GM23338 (cell line): ENCODE measurements at regions not wholly inside any gene's neighbourhood (a gene's known extent, or its start where the extent isn't known, plus 50 kb on each side); places are given as distances from the start of the nearest gene placed in this dataset.

Experiments
- ATAC-seq: fragments of 200-7000 bp; cut with Tn5 transposase; 3 replicates; pipeline ENCODE4 v1.9.1; 2020
- DNase-seq: peaks from one replicate; pipeline ENCODE4 v3.0.0-alpha.2; 2015; ENCODE audit warnings: low spot score
- H2AFZ ChIP-seq: fragments of 200-600 bp; sonication (generic); 2 replicates; pipeline ENCODE4 v1.8.0; 2016; ENCODE audit warnings: antibody characterized with exemption, mild to moderate bottlenecking, moderate library complexity
- H3F3A ChIP-seq: fragments of 200-600 bp; sonication (generic); replicated peaks from 2 replicates; pipeline ENCODE4 v1.8.0; 2017; ENCODE audit warnings: antibody characterized with exemption, mixed run types, low read depth
- H3K27ac ChIP-seq: fragments of 200-600 bp; sonication (generic); 2 replicates; pipeline ENCODE4 v1.6.1; 2016; ENCODE audit warnings: low read depth
- H3K27me3 ChIP-seq: fragments of 200-600 bp; sonication (generic); 2 replicates; pipeline ENCODE4 v1.8.0; 2016; ENCODE audit warnings: mild to moderate bottlenecking, mixed run types, moderate library complexity; ENCODE audit not compliant: insufficient read depth
- H3K36me3 ChIP-seq: fragments of 200-600 bp; sonication (generic); 2 replicates; pipeline ENCODE4 v1.8.0; 2016; ENCODE audit warnings: mild to moderate bottlenecking; ENCODE audit not compliant: insufficient read depth
- H3K4me1 ChIP-seq: fragments of 200-600 bp; sonication (generic); 2 replicates; pipeline ENCODE4 v1.8.0; 2016; ENCODE audit warnings: mild to moderate bottlenecking, moderate library complexity; ENCODE audit not compliant: insufficient read depth
- H3K4me2 ChIP-seq: fragments of 200-600 bp; sonication (generic); 2 replicates; pipeline ENCODE4 v1.7.1; 2017; ENCODE audit warnings: mixed run types
- H3K4me3 ChIP-seq: fragments of 200-600 bp; sonication (generic); 2 replicates; pipeline ENCODE4 v1.6.1; 2016; ENCODE audit warnings: mixed run types
- H3K79me2 ChIP-seq: fragments of 200-600 bp; sonication (generic); replicated peaks from 2 replicates; pipeline ENCODE4 v1.8.0; 2017; ENCODE audit warnings: mild to moderate bottlenecking; ENCODE audit not compliant: insufficient read depth
- H3K9me2 ChIP-seq: fragments of 200-600 bp; sonication (generic); 2 replicates; pipeline ENCODE4 v1.8.0; 2017; ENCODE audit not compliant: insufficient read depth
- H4K20me1 ChIP-seq: fragments of 200-600 bp; sonication (generic); replicated peaks from 2 replicates; pipeline ENCODE4 v1.8.0; 2017; ENCODE audit warnings: mild to moderate bottlenecking; ENCODE audit not compliant: insufficient read depth
- H3K27ac Mint-ChIP-seq: 2 replicates; pipeline ENCODE4 v1.8.0; 2020; ENCODE audit warnings: inconsistent platforms, mild to moderate bottlenecking, moderate library complexity, mixed read lengths
- H3K27me3 Mint-ChIP-seq: 3 replicates; pipeline ENCODE4 v1.8.0; 2022; ENCODE audit warnings: low read depth, mild to moderate bottlenecking, moderate library complexity, mixed read lengths, inconsistent platforms; ENCODE audit not compliant: insufficient read depth, poor library complexity
- H3K36me3 Mint-ChIP-seq: 3 replicates; pipeline ENCODE4 v1.8.0; 2021; ENCODE audit warnings: low read depth, mild to moderate bottlenecking, inconsistent platforms, moderate library complexity, mixed read lengths
- H3K4me1 Mint-ChIP-seq: 3 replicates; pipeline ENCODE4 v1.8.0; 2020; ENCODE audit warnings: mild to moderate bottlenecking, inconsistent platforms, mixed read lengths
- H3K4me3 Mint-ChIP-seq: 3 replicates; pipeline ENCODE4 v1.8.0; 2021; ENCODE audit warnings: moderate library complexity, mild to moderate bottlenecking, inconsistent platforms, mixed read lengths
- H3K9me3 Mint-ChIP-seq: 3 replicates; pipeline ENCODE4 v1.8.0; 2020; ENCODE audit warnings: moderate library complexity, mild to moderate bottlenecking, inconsistent platforms, mixed read lengths
- CREB1 ChIP-seq: fragments of 250-450 bp; sonication (Bioruptor Pico); IDR thresholded peaks from 2 replicates; pipeline ENCODE4 v1.5.0; 2020; ENCODE audit warnings: low read depth, mild to moderate bottlenecking, moderate library complexity
- EZH2 ChIP-seq: fragments of 200-600 bp; sonication (generic); IDR thresholded peaks from one replicate; pipeline ENCODE4 v1.8.0; 2017; ENCODE audit warnings: antibody characterized with exemption, mild to moderate bottlenecking, low read depth; ENCODE audit not compliant: unreplicated experiment
- JUNB ChIP-seq: IDR thresholded peaks from one replicate; pipeline ENCODE4 v1.6.1; 2016; ENCODE audit warnings: antibody characterized with exemption; ENCODE audit not compliant: unreplicated experiment
- NANOG ChIP-seq: IDR thresholded peaks from 2 replicates; pipeline ENCODE4 v1.6.1; 2016; ENCODE audit warnings: antibody characterized with exemption, borderline replicate concordance
- POLR2AphosphoS5 ChIP-seq: IDR thresholded peaks from 2 replicates; pipeline ENCODE4 v1.6.1; 2016; ENCODE audit warnings: antibody characterized with exemption, low read depth
- REST ChIP-seq: IDR thresholded peaks from one replicate; pipeline ENCODE4 v1.6.1; 2018; ENCODE audit warnings: antibody characterized with exemption; ENCODE audit not compliant: unreplicated experiment
- ZNF114 ChIP-seq: fragments of 250-450 bp; sonication (Bioruptor Pico); IDR thresholded peaks from 2 replicates; pipeline ENCODE4 v1.5.0; 2020; ENCODE audit warnings: mild to moderate bottlenecking, moderate library complexity
- ZNF331 ChIP-seq: fragments of 250-450 bp; sonication (Bioruptor Pico); IDR thresholded peaks from 2 replicates; pipeline ENCODE4 v1.5.0; 2020; ENCODE audit warnings: low read depth, mild to moderate bottlenecking, moderate library complexity
- ZNF462 ChIP-seq: fragments of 250-450 bp; sonication (Bioruptor Pico); IDR thresholded peaks from 2 replicates; pipeline ENCODE4 v1.5.0; 2020; ENCODE audit warnings: mild to moderate bottlenecking, moderate library complexity
- TF ChIP-seq, protein P1 (sequence below): IDR thresholded peaks from 2 replicates; pipeline ENCODE4 v1.6.1; 2016; ENCODE audit warnings: antibody characterized with exemption

- TF ChIP-seq POLR2AphosphoS5, result no peak
- no peak for TF ChIP-seq JUNB
- TF ChIP-seq NANOG, result no peak
- TF ChIP-seq, protein P1, sequence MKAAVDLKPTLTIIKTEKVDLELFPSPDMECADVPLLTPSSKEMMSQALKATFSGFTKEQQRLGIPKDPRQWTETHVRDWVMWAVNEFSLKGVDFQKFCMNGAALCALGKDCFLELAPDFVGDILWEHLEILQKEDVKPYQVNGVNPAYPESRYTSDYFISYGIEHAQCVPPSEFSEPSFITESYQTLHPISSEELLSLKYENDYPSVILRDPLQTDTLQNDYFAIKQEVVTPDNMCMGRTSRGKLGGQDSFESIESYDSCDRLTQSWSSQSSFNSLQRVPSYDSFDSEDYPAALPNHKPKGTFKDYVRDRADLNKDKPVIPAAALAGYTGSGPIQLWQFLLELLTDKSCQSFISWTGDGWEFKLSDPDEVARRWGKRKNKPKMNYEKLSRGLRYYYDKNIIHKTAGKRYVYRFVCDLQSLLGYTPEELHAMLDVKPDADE, result no peak
- no peak for TF ChIP-seq CREB1 (CRISPR knock-in tag)
- no peak for TF ChIP-seq EZH2
Measured at GRCh38 chr11:119545978-119546915, 123.3 kb upstream of the THY1 start (continued).

GRCh38 chr11:119540370-119541125 is 117.6 kb upstream of the THY1 start:
- Mint-ChIP-seq H3K4me3 (no peak overlapping the region), H3K9me3 (no peaks in the 10 kb centered on the region), H3K4me1 (peaks cover 4% of the 10 kb centered on the region; the same call in 1 of the 3 replicates), H3K36me3 (no peaks in the 10 kb centered on the region), H3K27ac (no peak overlapping the region), H3K27me3 (peaks cover 9% of the 10 kb centered on the region)
- Histone ChIP-seq H3K27ac (no peak overlapping the region), H3K36me3 (no peaks in the 10 kb centered on the region), H2AFZ (no peak overlapping the region), H3K27me3 (no peaks in the 10 kb centered on the region), H3K9me2 (0 out of 2 replicates have a peak, but pooled peaks cover 2% of the 10 kb centered on the region), H3K4me1 (no peaks in the 10 kb centered on the region), H3K4me2 (no peak overlapping the region), H4K20me1 (no peaks in the 10 kb centered on the region), H3F3A (no peaks in the 10 kb centered on the region), H3K4me3 (no peak overlapping the region), H3K79me2 (no peaks in the 10 kb centered on the region)
- ATAC-seq, result no peak
- no peak for DNase-seq
- TF ChIP-seq ZNF462 (no peak), POLR2AphosphoS5 (no peak), CREB1 (CRISPR knock-in tag) (no peak), ZNF114 (no peak), REST (no peak), ZNF331 (no peak), JUNB (no peak)
- TF ChIP-seq, protein P1, result no peak
